ENCODE measurements at regions not wholly inside any gene's neighbourhood (a gene's known extent, or its start where the extent isn't known, plus 50 kb on each side); places are given as distances from the start of the nearest gene placed in this dataset.
"Not testable (repeated sequence)": the region's sequence is repeated elsewhere in the genome, so short reads cannot be mapped to it uniquely, and the experiment has no call there.

DNA sequence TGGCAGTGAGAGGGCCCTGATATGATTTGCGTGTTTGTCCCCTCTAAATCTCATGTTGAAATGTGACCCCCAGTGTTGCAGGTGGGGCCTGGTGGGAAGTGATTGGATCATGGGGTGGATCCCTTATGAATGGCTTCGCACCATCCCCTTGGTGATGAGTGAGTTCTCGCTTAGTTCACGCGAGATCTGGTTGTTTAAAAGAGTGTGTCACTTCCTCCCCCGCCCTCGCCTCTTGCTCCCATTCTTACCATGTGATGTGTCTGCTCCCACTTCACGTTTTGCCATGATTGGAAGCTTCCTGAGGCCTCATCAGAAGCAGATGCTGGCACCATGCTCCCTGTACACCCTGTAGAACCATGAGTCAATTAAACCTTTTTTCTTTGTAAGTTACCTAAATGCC is 319.9 kb upstream of the ID2 start:
- DNase-seq: no peak

DNA sequence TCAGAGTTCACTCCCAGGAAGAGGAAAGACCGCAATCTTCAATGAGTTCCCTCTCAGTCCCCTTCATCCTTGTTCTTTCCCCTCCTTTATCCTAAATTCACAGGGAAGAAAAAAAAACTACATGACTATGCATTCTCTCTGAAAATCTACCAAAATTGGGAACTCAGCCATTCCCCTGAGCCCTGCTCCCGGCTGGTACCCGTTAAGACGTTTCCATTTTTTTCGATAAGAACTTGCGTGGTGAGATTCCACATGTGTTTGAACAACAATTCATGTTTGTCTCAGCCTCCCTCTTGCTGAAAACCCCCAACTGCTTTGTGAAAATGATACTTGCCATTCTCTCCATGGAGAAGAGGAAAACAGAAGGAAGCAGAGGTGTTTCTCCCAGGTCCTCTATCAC is 318.7 kb upstream of the ID2 start:
- no peak for DNase-seq

DNA sequence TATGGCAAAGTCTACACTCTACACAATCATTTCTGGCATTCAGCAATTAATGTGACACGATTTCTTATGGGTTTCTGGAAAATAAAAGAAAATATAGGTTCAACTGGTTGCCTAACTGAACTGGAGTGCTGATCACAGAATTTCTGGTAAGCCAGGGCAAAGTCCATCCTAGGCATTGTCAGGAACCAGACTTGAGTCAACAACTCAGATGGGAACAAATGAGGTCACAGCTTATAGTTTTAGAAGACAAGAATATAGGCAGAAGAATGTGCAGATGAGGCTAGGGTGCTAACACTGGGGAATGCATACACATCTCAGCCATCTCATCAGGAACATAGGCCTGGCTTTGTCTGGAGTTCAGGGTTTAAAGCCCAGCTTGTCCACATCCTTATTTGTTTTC is 317.2 kb upstream of the ID2 start:
- no peak for DNase-seq

DNA sequence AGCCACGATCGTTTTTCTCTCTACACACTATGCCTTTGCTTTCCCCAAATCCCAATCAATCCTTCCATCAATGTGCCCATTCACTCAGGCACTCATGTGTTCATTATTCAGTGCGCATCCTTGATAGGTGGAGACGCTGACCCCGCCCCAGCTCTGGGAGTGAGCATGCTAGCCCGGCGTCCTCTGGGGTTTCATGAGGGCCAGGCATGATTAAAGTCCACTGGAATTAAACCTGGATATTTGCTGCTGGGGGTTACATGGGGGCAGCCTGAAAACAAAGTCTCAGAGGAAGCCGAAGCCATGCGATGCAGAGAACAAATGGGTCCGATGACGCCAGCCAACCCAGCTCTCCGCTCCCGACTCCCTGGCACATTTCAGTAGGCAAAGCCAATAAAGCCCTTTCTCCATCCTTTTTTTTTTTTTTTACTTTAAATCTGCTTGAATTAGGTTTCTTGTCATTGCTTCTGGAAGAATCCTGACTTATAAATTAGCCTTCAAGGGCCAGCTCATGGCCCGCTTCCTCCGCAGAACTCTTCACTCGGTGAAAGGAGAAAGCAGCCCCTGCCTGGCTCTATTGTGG is 316.4 kb upstream of the ID2 start:
- no peak for DNase-seq

DNA sequence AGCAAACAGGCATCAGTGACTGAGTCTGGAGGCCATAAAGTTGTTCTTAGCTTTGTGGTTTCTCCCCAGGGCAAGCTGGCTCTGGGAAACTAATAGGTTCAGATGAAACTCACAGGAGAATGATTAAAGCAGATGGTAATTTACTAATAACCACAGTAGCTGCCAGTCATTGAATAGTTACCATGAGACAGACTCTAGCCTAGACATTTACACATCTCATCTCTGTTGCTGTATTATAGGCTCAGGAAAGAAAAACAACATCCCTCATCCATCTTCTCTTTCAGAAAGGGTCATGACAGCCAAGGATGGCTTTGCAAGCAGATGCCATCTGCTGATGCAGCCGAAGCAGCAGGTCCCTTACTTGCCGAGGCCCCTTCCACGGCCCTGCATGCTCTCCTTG is 314.0 kb upstream of the ID2 start:
- no peak for DNase-seq

DNA sequence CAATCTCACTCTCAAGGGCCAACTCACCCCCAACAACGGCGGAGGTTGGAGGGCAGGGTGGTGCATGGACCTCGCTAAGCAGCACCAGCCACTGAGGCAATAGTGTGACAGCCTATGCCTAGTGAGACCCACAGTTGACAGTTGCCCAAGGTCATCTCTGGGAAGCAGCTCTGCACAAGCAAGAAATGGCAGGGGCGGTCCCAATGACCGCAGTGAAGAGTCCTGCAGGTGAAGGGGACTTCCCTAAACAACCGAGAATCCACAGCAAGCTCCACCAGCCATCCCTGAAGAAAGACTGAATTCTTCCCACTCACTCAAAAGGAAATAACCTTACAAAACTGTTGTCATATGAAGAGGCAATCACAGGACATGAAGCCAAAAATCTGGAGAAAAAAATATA is 313.4 kb upstream of the ID2 start:
- no peak for DNase-seq

DNA sequence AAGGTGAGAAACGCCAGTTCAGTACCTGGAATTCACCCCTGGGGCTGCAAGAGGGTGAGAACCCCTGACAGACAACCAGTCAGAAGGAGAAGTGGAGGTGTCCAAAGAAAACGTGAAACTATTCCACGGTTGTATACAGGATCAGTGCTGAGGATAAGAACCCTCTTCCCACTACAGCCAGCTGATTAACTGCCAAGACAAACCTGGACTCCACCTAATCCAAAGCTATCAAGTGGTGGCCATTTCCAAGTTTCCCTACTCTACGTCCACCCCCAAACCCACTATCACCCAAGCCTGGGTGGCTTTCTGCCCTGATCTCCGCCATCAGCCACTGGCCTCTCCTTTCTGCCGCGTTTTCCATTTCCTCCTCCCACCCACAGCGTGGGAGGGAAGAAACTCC is 312.3 kb upstream of the ID2 start:
- no peak for DNase-seq

DNA sequence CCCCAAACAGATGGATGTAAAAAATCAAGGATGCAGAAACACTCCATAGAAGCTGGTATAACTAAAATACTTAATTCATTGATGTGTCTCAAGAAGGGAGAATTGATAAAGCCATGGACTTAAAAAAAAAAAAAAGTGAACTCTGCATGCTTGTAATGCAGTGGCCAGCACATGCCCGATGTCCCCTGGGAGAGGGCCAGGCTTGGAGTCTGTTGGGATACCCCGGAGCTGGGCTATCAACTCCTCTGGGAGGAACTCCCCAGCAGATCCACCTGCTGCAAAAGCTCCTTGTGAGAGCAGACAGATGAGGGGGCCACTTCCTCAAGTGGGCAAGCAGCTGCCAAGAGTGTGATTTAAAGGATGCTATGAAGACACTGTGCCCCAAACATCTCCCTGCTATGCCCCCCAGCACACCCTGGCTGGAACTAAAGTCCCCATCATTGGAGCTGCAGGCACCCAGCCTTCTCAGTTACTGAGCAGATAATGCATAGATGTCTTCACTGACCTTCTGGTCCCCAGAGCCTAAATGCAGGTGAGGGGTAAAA is 311.5 kb upstream of the ID2 start:
- no peak for DNase-seq

DNA sequence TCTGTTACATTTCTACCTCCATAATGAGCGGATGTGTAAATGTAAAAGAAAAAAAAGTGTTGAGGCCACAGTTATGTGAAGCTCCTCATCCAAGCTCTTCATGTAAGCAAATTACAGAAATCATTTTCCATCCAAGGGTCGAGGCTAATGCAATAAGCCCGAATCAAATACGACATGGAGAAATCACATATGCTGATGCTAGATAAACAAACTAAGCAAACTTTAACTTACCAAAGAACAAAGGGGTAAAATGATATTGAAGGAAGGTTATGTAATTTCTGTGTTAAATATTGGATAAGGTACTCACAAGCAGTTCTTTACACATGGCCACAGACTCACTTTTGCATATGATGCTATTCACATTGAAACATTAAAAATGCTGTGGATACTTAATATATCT is 310.2 kb upstream of the ID2 start:
- no peak for DNase-seq

DNA sequence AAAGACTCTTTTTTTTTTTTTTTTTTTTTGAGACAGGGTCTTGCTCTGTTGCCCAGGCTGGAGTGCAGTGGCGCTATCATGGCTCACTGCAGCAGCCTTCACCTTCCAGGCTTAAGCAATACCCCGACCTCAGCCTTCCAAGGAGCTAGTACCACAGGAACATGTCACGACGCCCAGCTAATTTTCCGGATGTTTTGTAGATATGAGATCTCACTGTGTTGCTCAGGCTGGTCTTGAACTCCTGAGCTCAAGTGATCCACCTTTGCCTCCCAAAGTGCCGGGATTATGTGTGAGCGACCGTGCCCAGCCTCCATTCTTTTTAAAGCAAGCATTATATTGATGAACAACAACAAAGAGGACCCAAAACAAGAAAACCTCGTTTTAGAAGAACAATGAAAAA is 307.1 kb upstream of the ID2 start:
- no peak for DNase-seq

DNA sequence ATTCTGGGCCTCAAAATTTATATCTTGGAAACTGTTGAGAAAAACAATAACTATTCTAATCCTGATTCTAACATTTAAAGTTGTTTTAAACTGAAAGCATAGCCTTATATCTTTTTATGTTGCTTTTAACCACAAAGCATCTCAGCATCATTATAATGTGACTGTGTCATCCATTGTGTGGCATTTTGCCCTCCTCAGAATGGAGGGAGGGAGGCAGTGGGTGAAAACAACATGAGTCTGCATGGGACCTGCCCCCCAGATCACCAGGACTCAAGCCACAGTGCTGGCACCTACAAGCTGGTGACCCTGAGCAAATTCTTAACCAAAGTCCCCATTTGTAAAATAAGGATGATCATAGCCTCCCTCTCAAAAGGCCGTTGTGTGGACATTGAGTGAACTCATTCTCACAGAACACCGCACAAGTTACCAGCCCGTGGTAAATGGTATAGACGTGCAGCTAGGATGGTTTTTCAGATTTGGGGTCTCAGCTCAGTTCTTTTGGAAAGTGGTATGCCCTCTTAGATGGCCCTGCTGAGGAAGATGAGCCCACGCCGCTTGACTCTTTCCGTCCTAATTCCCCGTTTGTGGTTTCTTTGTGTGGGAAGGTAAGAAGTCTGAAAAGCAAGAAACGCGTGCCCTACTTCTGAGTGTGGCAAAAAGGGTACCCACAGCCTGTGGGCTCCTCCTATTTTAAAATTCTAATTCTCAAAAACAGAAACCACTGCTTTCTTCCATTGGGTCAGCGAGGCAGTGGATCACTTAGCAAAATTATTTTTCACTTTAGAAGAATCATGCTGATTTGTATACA is 305.0 kb upstream of the ID2 start:
- DNase-seq: peak in 2 of 4 experiments; percentile 25 to 26

DNA sequence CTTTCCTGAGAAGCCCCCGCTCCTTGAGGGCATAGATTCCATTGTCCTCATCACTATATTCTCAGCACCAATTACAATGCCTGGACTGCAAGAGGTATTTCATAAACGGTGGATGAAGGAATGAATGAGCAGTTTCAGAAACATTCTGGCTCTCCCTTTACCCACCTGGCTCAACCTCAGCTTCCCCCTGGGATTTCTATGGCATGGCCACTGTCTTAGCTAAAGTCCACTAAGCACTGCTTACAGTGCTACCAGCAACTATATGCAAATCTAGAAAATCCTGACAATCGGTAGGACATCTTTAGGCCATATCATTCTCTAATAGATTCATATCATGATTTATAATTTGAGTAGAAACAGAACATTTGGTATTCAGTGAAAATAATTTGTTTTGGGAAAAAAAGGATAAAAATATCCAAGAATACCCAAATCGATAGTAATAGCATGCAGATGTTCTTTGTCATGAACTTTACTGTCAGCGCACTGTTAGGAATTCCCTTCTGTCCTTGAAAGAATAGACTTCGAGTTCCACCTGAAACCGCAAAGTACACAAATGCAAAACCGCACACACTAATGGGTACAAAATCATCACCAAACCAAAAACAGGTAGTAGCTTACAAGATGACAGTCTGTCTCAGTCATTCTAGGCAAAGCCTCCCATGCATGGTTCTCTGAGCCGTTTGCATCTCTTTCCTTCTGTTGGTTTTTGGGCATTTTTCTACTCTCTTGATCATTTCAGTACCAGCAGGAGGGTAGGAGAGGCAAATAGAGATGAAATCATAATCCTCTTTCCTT is 303.6 kb upstream of the ID2 start:
- no peak for DNase-seq

DNA sequence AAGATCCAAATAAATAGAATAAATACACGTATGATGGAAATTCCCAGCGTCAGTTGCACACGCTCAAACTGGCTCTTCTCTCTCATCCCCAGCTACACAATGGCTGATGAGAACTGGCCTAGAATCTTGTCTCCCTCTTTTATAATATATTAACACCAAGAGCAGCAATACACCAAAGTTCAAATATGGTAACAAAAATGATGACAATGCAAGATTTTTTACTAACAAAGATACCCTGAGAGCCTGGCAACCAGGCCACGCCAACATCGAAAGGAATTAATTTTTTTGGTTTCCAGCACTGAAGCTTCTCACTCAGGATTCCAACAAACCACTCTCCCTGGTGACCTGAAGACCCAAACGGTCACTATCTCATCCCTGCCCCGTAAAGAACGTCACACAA is 302.7 kb upstream of the ID2 start:
- no peak for DNase-seq

DNA sequence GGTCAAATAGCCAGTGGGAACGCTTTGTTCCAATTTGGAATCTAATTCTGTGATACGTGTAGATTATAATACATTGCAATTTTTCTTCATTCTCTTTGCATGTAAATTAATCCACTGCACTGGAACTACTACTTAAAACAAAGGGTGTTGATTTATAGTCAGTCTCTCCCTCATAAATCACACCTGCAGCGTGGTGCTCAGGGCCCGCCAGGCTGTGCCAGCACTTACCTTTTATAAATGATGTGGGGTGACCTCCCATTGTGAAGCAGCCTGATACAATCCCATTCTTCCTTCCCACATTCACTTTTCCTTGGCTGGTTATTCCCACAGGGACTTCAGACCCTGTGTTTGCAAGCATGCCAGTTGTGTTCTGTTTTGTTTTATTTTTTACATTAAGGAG is 302.3 kb upstream of the ID2 start:
- no peak for DNase-seq

DNA sequence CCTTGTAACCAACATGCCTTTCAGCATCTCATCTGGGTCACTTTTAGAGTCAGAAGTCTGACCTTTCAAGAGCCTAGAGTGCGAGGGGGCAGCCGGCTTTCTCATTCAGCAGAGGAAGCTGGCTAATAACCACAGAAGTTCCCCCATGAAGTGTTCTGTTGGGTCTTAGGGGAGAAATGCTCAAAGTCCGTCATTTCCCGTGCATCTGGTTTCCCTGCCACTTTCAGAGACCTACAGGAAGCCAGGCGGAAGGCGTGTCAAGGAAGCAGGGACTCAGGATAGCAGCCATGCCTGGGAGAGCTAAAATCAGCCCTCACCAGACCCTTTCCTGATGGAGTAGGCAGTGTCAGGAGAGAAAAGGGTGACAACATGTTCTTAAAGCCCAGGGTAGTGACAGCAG is 301.8 kb upstream of the ID2 start:
- peak; percentile 47 to 74 (median 56) for DNase-seq

DNA sequence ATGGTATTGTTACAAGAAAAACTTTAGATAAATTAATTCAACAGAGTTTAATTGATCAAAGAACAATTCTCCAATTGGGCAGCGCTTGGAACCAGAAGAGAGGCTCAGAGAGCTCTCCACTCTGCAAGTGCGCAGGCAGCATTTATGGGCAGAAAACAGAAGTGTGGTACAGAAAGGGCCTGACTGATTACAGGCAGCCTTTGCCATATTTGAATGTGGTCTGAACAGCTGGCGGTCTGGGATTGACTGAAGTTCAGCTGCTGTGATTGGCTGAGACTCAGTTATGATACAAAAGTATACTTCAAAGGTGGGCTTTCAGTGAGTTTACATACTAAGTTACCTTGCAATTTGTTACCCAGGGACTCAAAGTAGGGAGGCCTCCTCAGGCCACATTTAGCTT is 301.3 kb upstream of the ID2 start:
- peak; percentile 40 to 65 (median 52) for DNase-seq

DNA sequence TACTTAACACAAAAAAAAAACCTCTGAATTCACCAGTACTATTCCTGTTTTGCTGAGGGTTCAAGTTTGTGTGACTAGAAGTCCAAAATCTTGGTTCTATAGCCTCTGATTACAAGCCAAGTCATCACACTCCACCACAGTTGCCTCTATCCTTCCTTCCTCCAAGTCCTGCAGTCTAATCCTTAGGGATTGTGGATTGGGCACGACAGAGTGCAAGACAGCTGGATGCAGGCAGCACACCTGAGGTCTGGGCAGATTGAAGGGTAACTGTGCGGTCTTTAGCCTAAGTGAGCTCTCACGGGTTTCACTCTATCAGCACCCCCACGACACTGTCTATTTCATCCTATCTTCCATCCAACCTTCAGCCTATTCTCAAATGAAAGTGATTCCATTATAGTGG is 299.4 kb upstream of the ID2 start:
- no peak for DNase-seq

DNA sequence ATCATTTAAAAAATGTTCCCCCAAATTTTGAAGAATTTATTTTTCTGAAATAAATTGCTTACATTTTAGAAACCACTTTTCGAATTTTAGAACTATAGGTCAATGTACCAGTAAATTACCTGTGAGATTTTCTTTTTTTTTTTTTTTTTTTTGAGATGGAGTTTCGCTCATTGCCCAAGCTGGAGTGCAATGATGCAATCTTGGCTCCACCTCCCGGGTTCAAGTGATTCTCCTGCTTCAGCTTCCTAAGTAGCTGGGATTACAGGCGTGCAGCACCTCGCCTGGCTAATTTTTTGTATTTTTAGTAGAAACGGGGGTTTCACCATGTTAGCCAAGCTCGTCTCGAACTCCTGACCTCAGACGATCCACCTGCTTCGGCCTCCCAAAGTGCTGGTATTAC is 295.1 kb upstream of the ID2 start:
- DNase-seq: not testable (repeated sequence)

DNA sequence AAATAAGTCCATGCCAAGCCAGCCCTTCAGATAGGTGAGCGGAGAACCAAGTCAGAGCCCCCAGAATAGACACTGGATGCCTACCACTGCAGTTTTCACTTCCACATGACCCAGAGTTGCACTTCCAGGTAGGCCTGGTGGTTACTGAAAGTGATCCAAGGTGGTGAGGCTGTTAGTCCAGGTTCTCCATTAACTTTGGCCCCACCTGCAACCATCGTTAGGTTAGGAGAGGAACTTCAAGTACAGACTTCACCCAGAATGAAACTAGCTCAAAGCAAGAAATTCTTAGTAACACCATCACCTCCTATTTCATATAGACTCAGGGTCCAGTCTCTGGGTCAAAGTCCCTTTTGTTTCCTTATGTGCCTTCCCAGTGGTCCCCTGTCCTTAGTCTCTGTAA is 293.1 kb upstream of the ID2 start:
- DNase-seq: no peak

DNA sequence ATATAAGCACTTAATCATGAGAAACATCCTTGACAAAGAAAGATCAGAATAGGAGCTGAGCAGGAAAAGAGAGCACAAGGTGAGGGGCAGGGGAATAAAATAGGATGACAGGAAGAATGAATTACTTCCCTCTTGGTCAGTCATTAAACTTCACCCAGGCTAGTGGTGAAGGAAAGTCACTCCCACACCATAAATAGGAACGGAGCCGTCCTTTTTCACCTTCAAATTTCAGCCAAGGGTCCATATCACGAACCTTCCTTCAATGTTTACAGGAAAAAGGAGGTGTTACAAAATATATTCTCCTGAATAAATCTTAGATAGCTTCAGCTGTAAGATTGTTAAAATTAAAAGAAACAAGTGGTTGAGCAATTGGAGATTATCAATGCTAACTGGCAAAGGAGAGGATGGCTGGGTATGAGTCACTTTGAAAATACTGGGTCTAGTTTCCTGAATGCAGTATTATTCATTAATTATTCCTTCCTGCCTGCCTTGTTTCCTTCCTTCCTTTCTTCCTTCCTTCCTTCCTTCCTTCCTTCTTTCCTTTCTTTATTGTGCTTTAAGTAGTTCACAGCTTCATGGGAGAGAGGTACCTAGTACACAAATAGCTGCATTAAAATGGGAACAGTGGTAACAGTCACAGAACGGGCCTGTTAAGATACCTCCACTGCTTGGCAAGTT is 292.3 kb upstream of the ID2 start:
- DNase-seq: no peak

DNA sequence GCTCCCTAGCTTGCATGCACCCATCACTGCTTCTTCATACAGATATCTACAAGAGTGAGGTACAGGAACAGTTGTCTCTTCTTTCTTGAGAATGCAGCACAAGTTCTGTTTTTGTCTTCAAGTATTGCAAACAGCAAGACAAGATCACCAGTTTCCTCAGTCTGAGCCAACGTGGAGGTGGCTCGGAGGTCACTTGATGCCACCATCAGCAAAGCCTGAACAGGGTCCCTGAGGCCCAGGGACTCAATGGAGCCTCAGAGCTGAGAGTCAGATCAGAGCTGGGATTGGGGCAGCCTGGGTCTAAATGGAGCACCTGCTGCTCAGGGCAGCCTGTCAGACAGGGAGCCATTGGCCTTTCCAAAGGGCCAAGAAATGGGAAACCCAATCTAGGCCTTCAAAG is 290.7 kb upstream of the ID2 start:
- peak in 3 of 4 experiments; percentile 21 to 38 (median 25) for DNase-seq

DNA sequence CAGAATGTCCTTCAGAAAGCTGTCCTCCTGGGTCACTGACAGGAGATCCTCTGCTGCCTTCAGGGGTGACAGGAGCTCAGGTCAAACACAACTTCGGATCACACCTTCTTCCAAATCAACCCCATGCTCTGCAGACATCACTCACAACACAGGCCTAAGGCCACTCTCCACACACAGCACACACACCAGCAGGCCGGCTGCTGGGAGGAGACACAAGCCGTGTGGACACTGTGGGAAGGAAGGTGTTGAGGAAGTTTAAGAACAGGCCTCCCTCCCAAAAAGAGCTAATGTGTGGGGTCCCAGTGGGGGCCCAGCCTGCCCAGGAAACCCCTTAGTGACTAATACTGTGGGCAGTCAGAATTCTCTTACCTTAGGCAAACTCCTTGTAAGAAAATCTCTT is 290.3 kb upstream of the ID2 start:
- DNase-seq: no peak

All from suppressor macrophage (primary cell).